NCI-H82 treated with DMSO at 0.1 percent for 48 hours (cell line): ENCODE measurements at regions not wholly inside any gene's neighbourhood (a gene's known extent, or its start where the extent isn't known, plus 50 kb on each side); places are given as distances from the start of the nearest gene placed in this dataset.
A peak's percentile ranks its signal among the peaks of the same experiment; 100 is the strongest.

ENCODE experiments used
- DNase-seq: peaks from one replicate; lab custom pipeline; 2025; ENCODE audit not compliant: unreplicated experiment; lab: John Stamatoyannopoulos, UW

GRCh38 chr14:85248881-85249635 lies 280.9 kb upstream of the FLRT2 start:
- no peak for DNase-seq

- DNase-seq, result no peak
Measured at GRCh38 chr14:85250414-85251189, 279.3 kb upstream of the FLRT2 start.

GRCh38 chr14:85252011-85252410 lies 277.9 kb upstream of the FLRT2 start:
- no peak for DNase-seq

GRCh38 chr14:85254711-85255110 lies 275.2 kb upstream of the FLRT2 start:
- no peak for DNase-seq

GRCh38 chr14:85257287-85257686 lies 272.7 kb upstream of the FLRT2 start:
- no peak for DNase-seq

GRCh38 chr14:85263916-85264675 lies 265.8 kb upstream of the FLRT2 start:
- no peak for DNase-seq

- no peak for DNase-seq
Measured at GRCh38 chr14:85273099-85273677, 256.8 kb upstream of the FLRT2 start.

- DNase-seq, result no peak
Measured at GRCh38 chr14:85273952-85274351, 256.0 kb upstream of the FLRT2 start.

GRCh38 chr14:85276161-85276978 lies 253.6 kb upstream of the FLRT2 start:
- DNase-seq, result no peak

GRCh38 chr14:85276979-85277228 lies 253.0 kb upstream of the FLRT2 start:
- no peak for DNase-seq

GRCh38 chr14:85279407-85279806 lies 250.5 kb upstream of the FLRT2 start:
- no peak for DNase-seq

GRCh38 chr14:85280074-85280473 lies 249.9 kb upstream of the FLRT2 start:
- no peak for DNase-seq

GRCh38 chr14:85281921-85282320 lies 248.0 kb upstream of the FLRT2 start:
- no peak for DNase-seq

GRCh38 chr14:85288041-85288440 lies 241.9 kb upstream of the FLRT2 start:
- DNase-seq, result no peak

GRCh38 chr14:85291731-85292130 lies 238.2 kb upstream of the FLRT2 start:
- DNase-seq, result no peak

GRCh38 chr14:85293612-85294234 lies 236.2 kb upstream of the FLRT2 start:
- peak; percentile 2 for DNase-seq

- DNase-seq, result peak; percentile 2
Measured at GRCh38 chr14:85295318-85295717, 234.6 kb upstream of the FLRT2 start.

GRCh38 chr14:85296456-85297210 lies 233.3 kb upstream of the FLRT2 start:
- no peak for DNase-seq

- no peak for DNase-seq
Measured at GRCh38 chr14:85300107-85300506, 229.8 kb upstream of the FLRT2 start.

- DNase-seq, result no peak
Measured at GRCh38 chr14:85301506-85301905, 228.4 kb upstream of the FLRT2 start.
